GM12892 (cell line): ENCODE measurements at regions not wholly inside any gene's neighbourhood (a gene's known extent, or its start where the extent isn't known, plus 50 kb on each side); places are given as distances from the start of the nearest gene placed in this dataset.

ENCODE experiments used
- POLR2A ChIP-seq: IDR thresholded peaks from 2 replicates; pipeline ENCODE4 v1.6.1; 2011; ENCODE audit warnings: low read depth, low read length, control low read depth
- POLR2AphosphoS5 ChIP-seq: IDR thresholded peaks from 2 replicates; pipeline ENCODE4 v1.6.1; 2011; ENCODE audit warnings: low read depth, low read length, control low read depth
- TAF1 ChIP-seq: IDR thresholded peaks from 2 replicates; pipeline ENCODE4 v1.6.1; 2011; ENCODE audit warnings: low read depth, mild to moderate bottlenecking, control low read depth, low read length, borderline replicate concordance

GRCh38 chr16:66272461-66272860 lies 94.0 kb upstream of the CDH5 start:
- TF ChIP-seq POLR2AphosphoS5 (no peak), POLR2A (no peak), TAF1 (no peak)
